Natural killer cell (primary cell): ENCODE measurements at regions not wholly inside any gene's neighbourhood (a gene's known extent, or its start where the extent isn't known, plus 50 kb on each side); places are given as distances from the start of the nearest gene placed in this dataset.
A peak's percentile ranks its signal among the peaks of the same experiment; 100 is the strongest.

Experiments used
- ATAC-seq, 3 donors: fragments of 150-1000 bp in 2 of 3; fragments of 200-7000 bp in 1 of 3; cut with Tn5 transposase; 1 replicate in 1 of 3; 2 replicates in 2 of 3; pipeline ENCODE4 v1.10.0; 2021; ENCODE audit warnings: mild to moderate bottlenecking in 2 of 3, moderate library complexity in 2 of 3
- DNase-seq, 2 donors: peaks; one replicate each; pipeline versions ENCODE4 v3.0.0 to v3.0.0-alpha.2; 2013 to 2021; ENCODE audit warnings: mixed read lengths in 1 of 2
- H3K27ac ChIP-seq: one replicate; pipeline ENCODE4 v1.5.1; 2013; ENCODE audit warnings: mild to moderate bottlenecking, low read length
- H3K27me3 ChIP-seq: one replicate; pipeline ENCODE4 v1.6.1; 2013; ENCODE audit warnings: low read length; ENCODE audit not compliant: control insufficient read depth, insufficient read depth
- H3K36me3 ChIP-seq: one replicate; pipeline ENCODE4 v1.6.1; 2013; ENCODE audit warnings: low read length; ENCODE audit not compliant: control insufficient read depth, insufficient read depth
- H3K4me1 ChIP-seq: one replicate; pipeline ENCODE4 v1.6.1; 2013; ENCODE audit warnings: low read length; ENCODE audit not compliant: control insufficient read depth, insufficient read depth
- H3K4me3 ChIP-seq: one replicate; pipeline ENCODE4 v1.5.1; 2013; ENCODE audit warnings: low read length
- H3K9me3 ChIP-seq: one replicate; pipeline ENCODE4 v1.6.1; 2013; ENCODE audit warnings: low read length; ENCODE audit not compliant: control insufficient read depth, insufficient read depth
- H3K27ac Mint-ChIP-seq, 2 donors: one replicate each; pipeline ENCODE4 v1.8.0; 2022; ENCODE audit warnings: mild to moderate bottlenecking in 2 of 2, mixed read lengths in 2 of 2, moderate library complexity in 1 of 2
- H3K27me3 Mint-ChIP-seq, 2 donors: one replicate each; pipeline ENCODE4 v1.8.0; 2022; ENCODE audit warnings: low read depth in 2 of 2, mixed read lengths in 2 of 2
- H3K36me3 Mint-ChIP-seq: one replicate; pipeline ENCODE4 v1.8.0; 2022; ENCODE audit warnings: mixed read lengths
- H3K4me1 Mint-ChIP-seq, 2 donors: one replicate each; pipeline ENCODE4 v1.8.0; 2022; ENCODE audit warnings: mixed read lengths in 2 of 2
- H3K4me3 Mint-ChIP-seq: one replicate; pipeline ENCODE4 v1.8.0; 2022; ENCODE audit warnings: mild to moderate bottlenecking, moderate library complexity, mixed read lengths
- H3K9me3 Mint-ChIP-seq, 2 donors: one replicate each; pipeline ENCODE4 v1.8.0; 2022; ENCODE audit warnings: mixed read lengths in 2 of 2
- WGBS: methylation state at CpG from one replicate; pipeline ENCODE4 v1.1.7; 2013; ENCODE audit warnings: missing lambda C conversion rate; ENCODE audit not compliant: insufficient coverage; 5-methylcytosine and 5-hydroxymethylcytosine counted together
- intact Hi-C: fragments of 100-400 bp; cut with micrococcal nuclease; formaldehyde crosslinking; loops from one replicate; pipeline ENCODE4 v1.14.2; 2022
- TF ChIP-seq, protein P1 (sequence below): fragments of 200-600 bp; IDR thresholded peaks from one replicate; pipeline ENCODE4 v1.8.0; 2022; ENCODE audit warnings: antibody characterized with exemption

DNA sequence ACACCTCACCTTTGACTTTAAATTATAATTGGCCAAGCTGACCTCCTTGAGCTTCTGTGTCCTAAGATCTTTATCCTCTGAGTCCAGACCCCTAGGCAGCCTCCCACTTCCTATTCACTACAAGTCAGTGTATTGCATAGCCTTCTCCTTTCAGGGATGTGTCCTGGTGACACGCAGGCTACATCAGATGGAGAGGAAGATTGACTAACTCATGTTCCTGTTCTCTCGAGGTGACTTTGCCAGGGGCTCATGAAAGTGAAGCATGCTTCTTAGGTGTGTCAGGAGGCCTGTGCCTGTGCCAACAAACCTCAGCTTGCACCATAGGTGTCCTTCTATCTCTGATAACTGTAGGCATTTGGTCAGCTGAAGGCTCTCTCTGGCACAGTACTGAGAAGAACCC, 195.7 kb upstream of the HS3ST1 start:
- H3K36me3 Mint-ChIP-seq: no peaks in the 10 kb centered on the region
- Histone ChIP-seq H3K9me3 (no peaks in the 10 kb centered on the region), H3K4me3 (no peak overlapping the region), H3K36me3 (no peaks in the 10 kb centered on the region), H3K27me3 (no peaks in the 10 kb centered on the region), H3K27ac (no peak overlapping the region), H3K4me1 (no peaks in the 10 kb centered on the region)
- intact Hi-C loops: no loop called here
- ATAC-seq: no peak
- H3K27me3 Mint-ChIP-seq: peaks cover 0 to 2% of the 10 kb centered on the region in 2 donors
- TF ChIP-seq, protein P1, sequence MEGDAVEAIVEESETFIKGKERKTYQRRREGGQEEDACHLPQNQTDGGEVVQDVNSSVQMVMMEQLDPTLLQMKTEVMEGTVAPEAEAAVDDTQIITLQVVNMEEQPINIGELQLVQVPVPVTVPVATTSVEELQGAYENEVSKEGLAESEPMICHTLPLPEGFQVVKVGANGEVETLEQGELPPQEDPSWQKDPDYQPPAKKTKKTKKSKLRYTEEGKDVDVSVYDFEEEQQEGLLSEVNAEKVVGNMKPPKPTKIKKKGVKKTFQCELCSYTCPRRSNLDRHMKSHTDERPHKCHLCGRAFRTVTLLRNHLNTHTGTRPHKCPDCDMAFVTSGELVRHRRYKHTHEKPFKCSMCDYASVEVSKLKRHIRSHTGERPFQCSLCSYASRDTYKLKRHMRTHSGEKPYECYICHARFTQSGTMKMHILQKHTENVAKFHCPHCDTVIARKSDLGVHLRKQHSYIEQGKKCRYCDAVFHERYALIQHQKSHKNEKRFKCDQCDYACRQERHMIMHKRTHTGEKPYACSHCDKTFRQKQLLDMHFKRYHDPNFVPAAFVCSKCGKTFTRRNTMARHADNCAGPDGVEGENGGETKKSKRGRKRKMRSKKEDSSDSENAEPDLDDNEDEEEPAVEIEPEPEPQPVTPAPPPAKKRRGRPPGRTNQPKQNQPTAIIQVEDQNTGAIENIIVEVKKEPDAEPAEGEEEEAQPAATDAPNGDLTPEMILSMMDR: no peak
- H3K27ac Mint-ChIP-seq: no peak overlapping the region
- 37% methylated on average over 2 of the region's 2 CpGs for WGBS
- no peak overlapping the region for H3K4me3 Mint-ChIP-seq
- no peaks in the 10 kb centered on the region for H3K9me3 Mint-ChIP-seq
- H3K4me1 Mint-ChIP-seq: no peaks in the 10 kb centered on the region
- no peak for DNase-seq

DNA sequence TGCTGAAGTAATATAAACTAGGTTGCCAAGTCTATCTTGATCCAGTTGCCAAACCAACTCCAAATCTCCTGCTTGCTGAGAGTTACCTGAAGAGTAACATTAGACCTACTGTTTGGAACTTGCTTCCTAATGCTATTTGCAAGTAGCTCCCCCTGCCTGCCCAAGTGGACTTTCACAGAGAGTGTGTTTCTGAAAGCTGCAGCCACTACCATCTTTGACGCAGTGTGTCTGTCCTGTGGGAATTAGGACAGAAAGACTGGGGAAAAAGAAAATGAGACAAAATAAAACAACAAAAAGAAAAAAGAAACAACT, 195.0 kb upstream of the HS3ST1 start:
- 83% methylated on average over 1 of the region's 1 CpG for WGBS
- H3K36me3 ChIP-seq: no peaks in the 10 kb centered on the region
- no peaks in the 10 kb centered on the region for H3K4me1 ChIP-seq
- H3K9me3 ChIP-seq: no peaks in the 10 kb centered on the region
- Mint-ChIP-seq H3K9me3 (no peaks in the 10 kb centered on the region), H3K27me3 (peaks cover 0 to 2% of the 10 kb centered on the region in 2 donors), H3K36me3 (no peaks in the 10 kb centered on the region), H3K4me3 (no peak overlapping the region), H3K4me1 (no peaks in the 10 kb centered on the region), H3K27ac (no peak overlapping the region)
- no peaks in the 10 kb centered on the region for H3K27me3 ChIP-seq
- no peak overlapping the region for H3K4me3 ChIP-seq
- ATAC-seq (no peak), DNase-seq (peak in 1 of 2 donors; percentile 15)
- intact Hi-C loops: no loop called here
- TF ChIP-seq, protein P1: no peak
- no peak overlapping the region for H3K27ac ChIP-seq

DNA sequence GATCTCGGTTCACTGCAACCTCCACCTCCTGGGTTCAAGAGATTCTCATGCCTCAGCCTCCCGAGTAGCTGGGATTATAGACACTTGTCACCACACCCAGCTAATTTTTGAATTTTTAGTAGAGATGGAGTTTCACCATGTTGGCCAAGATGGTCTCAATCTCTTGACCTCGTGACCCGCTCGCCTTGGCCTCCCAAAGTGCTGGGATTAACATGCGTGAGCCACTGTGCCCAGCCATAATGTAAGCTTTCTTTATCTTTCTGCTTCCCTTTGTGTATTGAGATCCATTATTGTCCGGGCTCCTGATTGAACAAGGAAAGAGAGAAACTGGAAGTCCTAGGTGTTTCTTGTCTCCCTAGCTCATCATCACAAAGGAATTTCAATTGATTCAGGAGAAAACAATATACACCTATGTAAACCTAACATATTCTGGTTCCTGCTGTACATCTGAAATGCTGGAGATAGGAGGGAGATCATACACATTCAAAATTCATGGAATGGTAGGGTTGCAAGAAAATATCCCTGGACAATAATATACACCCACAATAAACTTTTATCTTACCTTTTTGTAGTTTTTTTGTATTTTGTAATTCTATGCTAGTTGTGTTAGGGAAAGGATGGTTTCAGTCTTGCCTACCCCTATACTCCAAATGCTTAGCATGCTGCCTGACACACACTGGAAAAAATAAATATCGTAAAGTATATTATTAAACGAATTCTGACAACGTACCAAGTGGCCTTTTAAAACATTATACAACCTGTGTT, 194.4 kb upstream of the HS3ST1 start:
- Histone ChIP-seq H3K36me3 (no peaks in the 10 kb centered on the region), H3K27ac (no peak overlapping the region), H3K27me3 (no peaks in the 10 kb centered on the region), H3K9me3 (no peaks in the 10 kb centered on the region), H3K4me1 (no peaks in the 10 kb centered on the region), H3K4me3 (no peak overlapping the region)
- Mint-ChIP-seq H3K4me3 (no peak overlapping the region), H3K27me3 (peaks cover 0 to 2% of the 10 kb centered on the region in 2 donors), H3K27ac (no peak overlapping the region), H3K4me1 (no peaks in the 10 kb centered on the region), H3K9me3 (no peaks in the 10 kb centered on the region), H3K36me3 (no peaks in the 10 kb centered on the region)
- no peak for ATAC-seq
- WGBS: over 99% methylated on average over 9 of the region's 10 CpGs
- DNase-seq: no peak
- intact Hi-C loops: no loop called here
- TF ChIP-seq, protein P1: no peak

DNA sequence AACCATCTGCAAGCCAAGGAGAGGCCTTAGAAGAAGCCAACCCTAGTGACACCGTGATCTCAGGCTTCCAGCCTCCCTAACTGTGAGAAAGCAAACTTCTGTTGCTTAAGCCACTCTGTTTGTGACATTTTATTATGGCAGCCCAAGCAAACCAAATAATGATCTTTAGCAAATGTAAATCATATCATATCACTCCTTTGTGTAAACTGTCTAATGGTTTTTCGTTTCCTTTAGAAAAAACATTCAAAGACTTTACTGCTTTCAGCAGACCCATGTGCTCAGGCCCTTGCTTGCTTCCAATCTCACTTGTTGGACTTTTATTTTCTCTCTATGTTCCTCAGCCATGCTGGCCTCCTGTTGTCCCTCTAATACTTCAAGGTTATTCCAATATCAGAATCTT, 192.2 kb upstream of the HS3ST1 start:
- H3K4me1 Mint-ChIP-seq: no peaks in the 10 kb centered on the region
- Histone ChIP-seq H3K4me3 (no peak overlapping the region), H3K4me1 (no peaks in the 10 kb centered on the region), H3K9me3 (no peaks in the 10 kb centered on the region), H3K36me3 (no peaks in the 10 kb centered on the region), H3K27me3 (no peaks in the 10 kb centered on the region), H3K27ac (no peak overlapping the region)
- intact Hi-C loops: no loop called here
- H3K36me3 Mint-ChIP-seq: no peaks in the 10 kb centered on the region
- H3K4me3 Mint-ChIP-seq: no peak overlapping the region
- TF ChIP-seq, protein P1: no peak
- DNase-seq: no peak
- 83% methylated on average over 2 of the region's 2 CpGs for WGBS
- H3K27ac Mint-ChIP-seq: no peak overlapping the region
- no peak for ATAC-seq
- H3K27me3 Mint-ChIP-seq: no peaks in the 10 kb centered on the region
- H3K9me3 Mint-ChIP-seq: no peaks in the 10 kb centered on the region
